SK-N-SH (cell line): ENCODE measurements at regions not wholly inside any gene's neighbourhood (a gene's known extent, or its start where the extent isn't known, plus 50 kb on each side); places are given as distances from the start of the nearest gene placed in this dataset.

ENCODE experiments used
- CTCF ChIA-PET: fragments of 300-600, 350-600 bp; formaldehyde crosslinking; extraction: SDS; loops from one replicate; lab custom pipeline; 2021; lab: Yijun Ruan, JAX
- POLR2A ChIA-PET: fragments of 350-600 bp; sonication (Branson Sonifier 250); formaldehyde crosslinking; extraction: SDS; loops from one replicate; lab custom pipeline; 2020; ENCODE audit warnings: antibody characterized with exemption, inconsistent platforms; lab: Yijun Ruan, JAX
- DNase-seq: peaks from one replicate; pipeline ENCODE4 v3.0.0; 2012
- H2AFZ ChIP-seq: fragments of 200-600 bp; sonication (generic); 2 replicates; pipeline ENCODE4 v1.8.1; 2016; ENCODE audit warnings: antibody characterized with exemption, mild to moderate bottlenecking, low read depth
- H3F3A ChIP-seq: fragments of 200-600 bp; sonication (generic); replicated peaks from 2 replicates; pipeline ENCODE3; 2016; ENCODE audit warnings: antibody characterized with exemption, mild to moderate bottlenecking; ENCODE audit not compliant: insufficient read depth
- H3K27ac ChIP-seq, 2 experiments: fragments of 200-500 bp in 1 of 2; fragments of 200-600 bp in 1 of 2; sonication (Bioruptor generic) in 1 of 2; sonication (generic), shearing (Covaris generic) in 1 of 2; 2 replicates each; pipeline versions ENCODE4 v1.5.1 to v1.6.1; 2014 to 2016; ENCODE audit warnings: low read depth in 2 of 2, inconsistent platforms in 1 of 2, low read length in 1 of 2, mild to moderate bottlenecking in 1 of 2, mixed read lengths in 1 of 2
- H3K27me3 ChIP-seq: fragments of 200-600 bp; sonication (generic), shearing (Covaris generic); 2 replicates; pipeline ENCODE4 v1.6.1; 2016; ENCODE audit warnings: mixed run types; ENCODE audit not compliant: insufficient read depth
- H3K36me3 ChIP-seq, 2 experiments: fragments of 200-500 bp in 1 of 2; fragments of 200-600 bp in 1 of 2; sonication (Bioruptor generic) in 1 of 2; sonication (generic) in 1 of 2; replicated peaks in 1 of 2; 2 replicates each; pipeline versions ENCODE3 to v1.5.1; 2014 to 2016; ENCODE audit warnings: low read length in 1 of 2, mild to moderate bottlenecking in 1 of 2; ENCODE audit not compliant: insufficient read depth in 2 of 2, control insufficient read depth in 1 of 2
- H3K4me1 ChIP-seq, 2 experiments: fragments of 200-500 bp in 1 of 2; fragments of 200-600 bp in 1 of 2; sonication (Bioruptor generic) in 1 of 2; sonication (generic), shearing (Covaris generic) in 1 of 2; 2 replicates each; pipeline versions ENCODE4 v1.5.1 to v1.6.1; 2014 to 2016; ENCODE audit warnings: low read depth in 1 of 2, low read length in 1 of 2, mixed run types in 1 of 2; ENCODE audit not compliant: insufficient read depth in 2 of 2, control insufficient read depth in 1 of 2
- H3K4me2 ChIP-seq: fragments of 200-600 bp; sonication (generic), shearing (Covaris generic); 2 replicates; pipeline ENCODE4 v1.6.1; 2017; ENCODE audit warnings: mixed run types
- H3K4me3 ChIP-seq, 2 experiments: fragments of 200-500 bp in 1 of 2; fragments of 200-600 bp in 1 of 2; sonication (Bioruptor generic) in 1 of 2; sonication (generic), shearing (Covaris generic) in 1 of 2; 2 replicates each; pipeline versions ENCODE4 v1.5.1 to v1.8.1; 2014 to 2016; ENCODE audit warnings: low read depth in 2 of 2, inconsistent platforms in 1 of 2, low read length in 1 of 2, mild to moderate bottlenecking in 1 of 2, mixed read lengths in 1 of 2, moderate library complexity in 1 of 2
- H3K79me2 ChIP-seq: fragments of 200-600 bp; sonication (generic); 2 replicates; pipeline ENCODE4 v1.8.1; 2017; ENCODE audit warnings: mild to moderate bottlenecking; ENCODE audit not compliant: insufficient read depth
- H3K9ac ChIP-seq: fragments of 200-600 bp; sonication (generic); 2 replicates; pipeline ENCODE4 v1.6.1; 2017; ENCODE audit warnings: mixed run types
- H3K9me2 ChIP-seq: fragments of 200-600 bp; sonication (generic); 2 replicates; pipeline ENCODE4 v1.6.1; 2017; ENCODE audit warnings: mixed run types
- H3K9me3 ChIP-seq: fragments of 200-600 bp; sonication (generic); 2 replicates; pipeline ENCODE4 v1.6.1; 2017; ENCODE audit warnings: mixed run types, mild to moderate bottlenecking, moderate library complexity
- H4K20me1 ChIP-seq: fragments of 200-600 bp; sonication (generic); 2 replicates; pipeline ENCODE4 v1.6.1; 2017; ENCODE audit warnings: mild to moderate bottlenecking, mixed run types; ENCODE audit not compliant: insufficient read depth
- CHD2 ChIP-seq: fragments of 150-350 bp; IDR thresholded peaks from 2 replicates; pipeline ENCODE4 v1.6.1; 2018; ENCODE audit warnings: low read length; ENCODE audit not compliant: partially characterized antibody
- CTCF ChIP-seq: fragments of 200-600 bp; sonication (generic); IDR thresholded peaks from 2 replicates; pipeline ENCODE4 v1.6.1; 2017; ENCODE audit warnings: antibody characterized with exemption, mild to moderate bottlenecking, moderate library complexity
- EZH2phosphoT487 ChIP-seq: fragments of 200-600 bp; sonication (generic); IDR thresholded peaks from 2 replicates; pipeline ENCODE4 v1.6.1; 2017; ENCODE audit warnings: low read depth, mixed run types, mild to moderate bottlenecking, antibody characterized with exemption, moderate library complexity, borderline replicate concordance
- FOSL2 ChIP-seq: IDR thresholded peaks from 2 replicates; pipeline ENCODE4 v1.4.0; 2012; ENCODE audit warnings: low read depth, mild to moderate bottlenecking, moderate library complexity, borderline replicate concordance
- GABPA ChIP-seq: IDR thresholded peaks from 2 replicates; pipeline ENCODE4 v1.4.0; 2012; ENCODE audit warnings: low read depth, mild to moderate bottlenecking
- MAX ChIP-seq: IDR thresholded peaks from 2 replicates; pipeline ENCODE4 v1.4.0; 2012; ENCODE audit warnings: low read depth
- RXRA ChIP-seq: IDR thresholded peaks from 2 replicates; pipeline ENCODE4 v1.4.0; 2012; ENCODE audit warnings: low read depth, mild to moderate bottlenecking, borderline replicate concordance
- SIN3A ChIP-seq: IDR thresholded peaks from 2 replicates; pipeline ENCODE4 v1.6.1; 2012; ENCODE audit warnings: low read depth, mild to moderate bottlenecking, low read length, moderate library complexity, borderline replicate concordance
- WGBS: methylation state at CpG from one replicate; pipeline ENCODE4 v1.1.6; 2017; ENCODE audit warnings: low lambda C conversion rate; 5-methylcytosine and 5-hydroxymethylcytosine counted together
- TF ChIP-seq, protein P1 (sequence below): fragments of 150-350 bp; IDR thresholded peaks from 2 replicates; pipeline ENCODE4 v1.6.1; 2016; ENCODE audit warnings: mild to moderate bottlenecking, low read depth, low read length

GRCh38 chr2:239671471-239671870 is 270.7 kb upstream of the HDAC4 start:
- Histone ChIP-seq H3K4me1 (peaks cover 0 to 32% of the 10 kb centered on the region in 2 experiments; a peak in 1 of 4 replicates), H3K79me2 (no peaks in the 10 kb centered on the region), H3K9me2 (no peaks in the 10 kb centered on the region), H3K36me3 (no peaks in the 10 kb centered on the region), H3K9ac (no peak overlapping the region), H3F3A (no peaks in the 10 kb centered on the region), H2AFZ (no peak overlapping the region), H3K4me3 (no peak overlapping the region), H3K9me3 (no peaks in the 10 kb centered on the region), H3K27me3 (no peaks in the 10 kb centered on the region), H4K20me1 (no peaks in the 10 kb centered on the region), H3K4me2 (no peak overlapping the region), H3K27ac (no peak overlapping the region)
- no peak for TF ChIP-seq CHD2
- TF ChIP-seq MAX: no peak
- no peak for TF ChIP-seq FOSL2
- TF ChIP-seq, protein P1, sequence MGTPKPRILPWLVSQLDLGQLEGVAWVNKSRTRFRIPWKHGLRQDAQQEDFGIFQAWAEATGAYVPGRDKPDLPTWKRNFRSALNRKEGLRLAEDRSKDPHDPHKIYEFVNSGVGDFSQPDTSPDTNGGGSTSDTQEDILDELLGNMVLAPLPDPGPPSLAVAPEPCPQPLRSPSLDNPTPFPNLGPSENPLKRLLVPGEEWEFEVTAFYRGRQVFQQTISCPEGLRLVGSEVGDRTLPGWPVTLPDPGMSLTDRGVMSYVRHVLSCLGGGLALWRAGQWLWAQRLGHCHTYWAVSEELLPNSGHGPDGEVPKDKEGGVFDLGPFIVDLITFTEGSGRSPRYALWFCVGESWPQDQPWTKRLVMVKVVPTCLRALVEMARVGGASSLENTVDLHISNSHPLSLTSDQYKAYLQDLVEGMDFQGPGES: no peak
- TF ChIP-seq CTCF: no peak
- TF ChIP-seq RXRA: no peak
- WGBS: 50% methylated on average over 10 of the region's 10 CpGs
- ChIA-PET POLR2A (no interaction called here), CTCF (no interaction called here)
- DNase-seq: no peak

- peaks cover 0 to 29% of the 10 kb centered on the region in 2 experiments; a peak in 1 of 4 replicates for H3K4me1 ChIP-seq
- no peaks in the 10 kb centered on the region for H3K27me3 ChIP-seq
- CTCF ChIA-PET: interaction anchor here (1.2 to 1.3 kb wide), 2 partner anchors 210 to 395 kb away, joined by 3 read pairs; no protein-coding TSS in a partner anchor
- no peaks in the 10 kb centered on the region for H3K9me3 ChIP-seq
- DNase-seq: no peak
- H3K9me2 ChIP-seq: no peaks in the 10 kb centered on the region
- no peak overlapping the region for H3K4me2 ChIP-seq
- no peaks in the 10 kb centered on the region for H4K20me1 ChIP-seq
- H2AFZ ChIP-seq: no peak overlapping the region
- no peak for TF ChIP-seq RXRA
- TF ChIP-seq GABPA: no peak
- no peak for TF ChIP-seq CHD2
- TF ChIP-seq SIN3A: no peak
- TF ChIP-seq EZH2phosphoT487: no peak
- TF ChIP-seq, protein P1: no peak
- 39% methylated on average over 5 of the region's 7 CpGs for WGBS
- H3K9ac ChIP-seq: no peak overlapping the region
- POLR2A ChIA-PET: no interaction called here
- no peak overlapping the region for H3K27ac ChIP-seq
- no peaks in the 10 kb centered on the region for H3F3A ChIP-seq
- no peak overlapping the region for H3K4me3 ChIP-seq
- no peaks in the 10 kb centered on the region for H3K79me2 ChIP-seq
- no peaks in the 10 kb centered on the region for H3K36me3 ChIP-seq
Observed at GRCh38 chr2:239670463-239671120, 269.8 kb upstream of the HDAC4 start.
